SU-DHL-6 (cell line): ENCODE measurements at regions not wholly inside any gene's neighbourhood (a gene's known extent, or its start where the extent isn't known, plus 50 kb on each side); places are given as distances from the start of the nearest gene placed in this dataset.

ENCODE experiments used
- H2AFZ ChIP-seq: fragments of 200-600 bp; sonication (generic); 2 replicates; pipeline ENCODE4 v1.6.1; 2014; ENCODE audit warnings: low read depth, mild to moderate bottlenecking, moderate library complexity, mixed read lengths, antibody characterized with exemption, low read length; ENCODE audit not compliant: severe bottlenecking
- H3F3A ChIP-seq: fragments of 200-600 bp; shearing (Covaris generic); 2 replicates; pipeline ENCODE4 v1.6.0; 2016; ENCODE audit warnings: antibody characterized with exemption, mild to moderate bottlenecking; ENCODE audit not compliant: insufficient read depth
- H3K27ac ChIP-seq: fragments of 200-600 bp; sonication (generic); 2 replicates; pipeline ENCODE4 v1.5.1; 2016; ENCODE audit warnings: low read depth, mild to moderate bottlenecking, low read length, moderate library complexity, mixed read lengths
- H3K27me3 ChIP-seq: fragments of 200-600 bp; sonication (generic), shearing (Covaris generic); 2 replicates; pipeline ENCODE4 v1.6.0; 2014; ENCODE audit warnings: mild to moderate bottlenecking, low read length
- H3K36me3 ChIP-seq: fragments of 200-600 bp; sonication (generic); 2 replicates; pipeline ENCODE4 v1.6.1; 2014; ENCODE audit warnings: mild to moderate bottlenecking, low read length, mixed read lengths
- H3K4me2 ChIP-seq: fragments of 300-600, 200-600 bp; shearing (Covaris generic), sonication (generic); 2 replicates; pipeline ENCODE4 v1.6.0; 2014; ENCODE audit warnings: low read length, low read depth, mild to moderate bottlenecking; ENCODE audit not compliant: poor library complexity, severe bottlenecking
- H3K4me3 ChIP-seq: fragments of 200-600 bp; sonication (generic); 2 replicates; pipeline ENCODE4 v1.5.1; 2014; ENCODE audit warnings: antibody characterized with exemption, low read length, mild to moderate bottlenecking, mixed read lengths; ENCODE audit not compliant: insufficient read depth, poor library complexity, severe bottlenecking
- H3K79me2 ChIP-seq: fragments of 200-600 bp; sonication (generic); 2 replicates; pipeline ENCODE4 v1.6.1; 2014; ENCODE audit warnings: mild to moderate bottlenecking, low read length, moderate library complexity; ENCODE audit not compliant: insufficient read depth
- H3K9ac ChIP-seq: fragments of 200-600 bp; sonication (generic); 2 replicates; pipeline ENCODE4 v1.7.0; 2014; ENCODE audit warnings: mild to moderate bottlenecking, low read length
- H3K9me2 ChIP-seq: fragments of 200-600 bp; sonication (generic); replicated peaks from 2 replicates; pipeline ENCODE4 v1.6.1; 2014; ENCODE audit warnings: low read length; ENCODE audit not compliant: insufficient read depth
- H3K9me3 ChIP-seq: fragments of 200-600 bp; sonication (generic); 2 replicates; pipeline ENCODE4 v1.6.1; 2014; ENCODE audit warnings: low read length, mixed read lengths; ENCODE audit not compliant: insufficient read depth
- H4K20me1 ChIP-seq: fragments of 200-600 bp; sonication (generic); 2 replicates; pipeline ENCODE4 v1.6.1; 2014; ENCODE audit warnings: low read depth, mild to moderate bottlenecking, antibody characterized with exemption, low read length, moderate library complexity, mixed read lengths
- EZH2phosphoT487 ChIP-seq: fragments of 200-600 bp; sonication (generic), shearing (Covaris generic); conservative IDR thresholded peaks from 2 replicates; pipeline ENCODE4 v1.6.1; 2018; ENCODE audit warnings: mild to moderate bottlenecking, antibody characterized with exemption, low read length, moderate library complexity, mixed read lengths
- TF ChIP-seq, protein P1 (sequence below): fragments of 200-600 bp; sonication (generic); IDR thresholded peaks from one replicate; pipeline ENCODE4 v1.5.1; 2017; ENCODE audit warnings: antibody characterized with exemption, mild to moderate bottlenecking, low read length, moderate library complexity; ENCODE audit not compliant: insufficient read depth, poor library complexity, severe bottlenecking

DNA sequence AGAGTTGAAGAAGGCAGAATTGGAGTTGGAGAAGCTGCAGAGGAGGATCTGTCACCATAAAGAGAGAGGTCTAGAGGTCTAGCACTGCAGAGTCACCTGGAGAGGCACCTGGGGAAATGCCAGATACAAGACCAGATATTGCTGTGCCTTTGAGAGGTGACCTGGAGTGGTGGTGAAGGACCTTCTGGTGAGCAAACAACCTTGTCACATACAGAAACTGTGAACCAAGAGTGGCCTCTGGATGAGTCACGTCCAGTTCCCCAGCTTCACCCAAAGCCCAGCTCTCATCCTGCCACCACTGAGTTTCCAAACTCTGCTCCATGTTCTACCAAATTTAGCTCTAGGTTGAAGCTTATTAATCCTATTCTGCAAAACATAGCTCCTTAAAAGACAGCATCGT lies 131.1 kb upstream of the FBXL7 start:
- Histone ChIP-seq H3K9me3 (no peaks in the 10 kb centered on the region), H3K4me3 (no peak overlapping the region), H3K36me3 (no peaks in the 10 kb centered on the region), H3K9me2 (no peaks in the 10 kb centered on the region), H2AFZ (no peak overlapping the region), H3K27ac (no peak overlapping the region), H4K20me1 (no peaks in the 10 kb centered on the region), H3K4me2 (no peak overlapping the region), H3K9ac (no peak overlapping the region), H3K27me3 (no peaks in the 10 kb centered on the region), H3F3A (no peaks in the 10 kb centered on the region), H3K79me2 (no peaks in the 10 kb centered on the region)
- TF ChIP-seq, protein P1, sequence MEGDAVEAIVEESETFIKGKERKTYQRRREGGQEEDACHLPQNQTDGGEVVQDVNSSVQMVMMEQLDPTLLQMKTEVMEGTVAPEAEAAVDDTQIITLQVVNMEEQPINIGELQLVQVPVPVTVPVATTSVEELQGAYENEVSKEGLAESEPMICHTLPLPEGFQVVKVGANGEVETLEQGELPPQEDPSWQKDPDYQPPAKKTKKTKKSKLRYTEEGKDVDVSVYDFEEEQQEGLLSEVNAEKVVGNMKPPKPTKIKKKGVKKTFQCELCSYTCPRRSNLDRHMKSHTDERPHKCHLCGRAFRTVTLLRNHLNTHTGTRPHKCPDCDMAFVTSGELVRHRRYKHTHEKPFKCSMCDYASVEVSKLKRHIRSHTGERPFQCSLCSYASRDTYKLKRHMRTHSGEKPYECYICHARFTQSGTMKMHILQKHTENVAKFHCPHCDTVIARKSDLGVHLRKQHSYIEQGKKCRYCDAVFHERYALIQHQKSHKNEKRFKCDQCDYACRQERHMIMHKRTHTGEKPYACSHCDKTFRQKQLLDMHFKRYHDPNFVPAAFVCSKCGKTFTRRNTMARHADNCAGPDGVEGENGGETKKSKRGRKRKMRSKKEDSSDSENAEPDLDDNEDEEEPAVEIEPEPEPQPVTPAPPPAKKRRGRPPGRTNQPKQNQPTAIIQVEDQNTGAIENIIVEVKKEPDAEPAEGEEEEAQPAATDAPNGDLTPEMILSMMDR: no peak
- TF ChIP-seq EZH2phosphoT487: no peak

DNA sequence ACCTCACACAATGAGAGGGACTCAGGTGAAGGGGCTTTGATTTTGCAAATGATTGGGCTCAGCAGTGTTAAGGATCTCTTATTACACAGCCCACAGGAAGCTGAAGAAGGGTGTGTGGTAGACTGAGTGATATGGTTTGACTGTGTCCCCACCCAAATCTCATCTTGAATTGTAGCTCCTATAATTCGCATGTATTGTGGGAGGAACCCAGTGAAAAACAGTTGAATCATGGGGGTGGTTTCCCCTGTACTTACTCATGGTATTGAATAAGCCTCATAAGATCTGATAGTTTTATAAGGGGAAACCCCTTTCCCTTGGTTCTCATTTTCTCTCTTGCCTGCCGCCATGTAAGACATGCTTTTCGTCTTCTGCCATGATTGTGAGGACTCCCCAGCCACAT lies 132.5 kb upstream of the FBXL7 start:
- Histone ChIP-seq H3K9me3 (no peaks in the 10 kb centered on the region), H2AFZ (no peak overlapping the region), H3K27ac (no peak overlapping the region), H3K79me2 (no peaks in the 10 kb centered on the region), H4K20me1 (no peaks in the 10 kb centered on the region), H3F3A (no peaks in the 10 kb centered on the region), H3K36me3 (no peaks in the 10 kb centered on the region), H3K9me2 (no peaks in the 10 kb centered on the region), H3K9ac (no peak overlapping the region), H3K4me2 (no peak overlapping the region), H3K4me3 (no peak overlapping the region), H3K27me3 (no peaks in the 10 kb centered on the region)
- TF ChIP-seq EZH2phosphoT487: no peak
- TF ChIP-seq, protein P1: no peak

- H3K4me2 ChIP-seq: no peak overlapping the region
- no peaks in the 10 kb centered on the region for H3K79me2 ChIP-seq
- no peaks in the 10 kb centered on the region for H4K20me1 ChIP-seq
- H2AFZ ChIP-seq: no peak overlapping the region
- H3K9me3 ChIP-seq: no peaks in the 10 kb centered on the region
- no peaks in the 10 kb centered on the region for H3K9me2 ChIP-seq
- no peak for TF ChIP-seq EZH2phosphoT487
- TF ChIP-seq, protein P1: no peak
- H3K9ac ChIP-seq: no peak overlapping the region
- no peak overlapping the region for H3K27ac ChIP-seq
- no peak overlapping the region for H3K4me3 ChIP-seq
- H3K36me3 ChIP-seq: no peaks in the 10 kb centered on the region
- no peaks in the 10 kb centered on the region for H3K27me3 ChIP-seq
- no peaks in the 10 kb centered on the region for H3F3A ChIP-seq
These were observed 133.1 kb upstream of the FBXL7 start for GRCh38 chr5:15366676-15367391.

GRCh38 chr5:15365070-15365469 lies 134.9 kb upstream of the FBXL7 start:
- Histone ChIP-seq H3K4me2 (no peak overlapping the region), H3K79me2 (no peaks in the 10 kb centered on the region), H3K9me3 (no peaks in the 10 kb centered on the region), H3K9me2 (no peaks in the 10 kb centered on the region), H3K36me3 (no peaks in the 10 kb centered on the region), H3K4me3 (no peak overlapping the region), H3F3A (no peaks in the 10 kb centered on the region), H4K20me1 (no peaks in the 10 kb centered on the region), H3K9ac (no peak overlapping the region), H3K27ac (no peak overlapping the region), H2AFZ (no peak overlapping the region), H3K27me3 (no peaks in the 10 kb centered on the region)
- TF ChIP-seq, protein P1: no peak
- no peak for TF ChIP-seq EZH2phosphoT487
